ENCODE measurements at regions not wholly inside any gene's neighbourhood (a gene's known extent, or its start where the extent isn't known, plus 50 kb on each side); places are given as distances from the start of the nearest gene placed in this dataset.

DNA sequence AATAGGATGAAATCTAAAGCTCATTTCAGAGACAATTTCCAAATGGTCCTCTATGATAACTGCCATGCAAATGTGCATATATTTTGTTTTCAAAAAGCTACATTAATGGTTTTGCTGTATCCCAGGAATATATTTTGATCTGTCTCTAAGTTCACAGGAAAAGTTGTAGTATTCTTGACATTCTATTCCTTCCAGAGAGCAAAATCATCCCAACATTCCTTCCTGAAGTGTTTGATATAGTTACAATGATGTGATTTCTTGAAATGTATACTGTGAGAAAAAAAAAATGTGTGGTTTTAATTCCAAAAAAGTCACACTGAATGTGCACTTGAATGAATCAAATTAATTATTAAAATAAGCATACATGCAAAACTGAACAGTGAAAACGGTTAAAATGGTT lies 996.0 kb upstream of the CITED2 start:
- TF ChIP-seq POLR2A (IDR thresholded peaks at IDR 0.05): no peak
- TF ChIP-seq, protein P1, sequence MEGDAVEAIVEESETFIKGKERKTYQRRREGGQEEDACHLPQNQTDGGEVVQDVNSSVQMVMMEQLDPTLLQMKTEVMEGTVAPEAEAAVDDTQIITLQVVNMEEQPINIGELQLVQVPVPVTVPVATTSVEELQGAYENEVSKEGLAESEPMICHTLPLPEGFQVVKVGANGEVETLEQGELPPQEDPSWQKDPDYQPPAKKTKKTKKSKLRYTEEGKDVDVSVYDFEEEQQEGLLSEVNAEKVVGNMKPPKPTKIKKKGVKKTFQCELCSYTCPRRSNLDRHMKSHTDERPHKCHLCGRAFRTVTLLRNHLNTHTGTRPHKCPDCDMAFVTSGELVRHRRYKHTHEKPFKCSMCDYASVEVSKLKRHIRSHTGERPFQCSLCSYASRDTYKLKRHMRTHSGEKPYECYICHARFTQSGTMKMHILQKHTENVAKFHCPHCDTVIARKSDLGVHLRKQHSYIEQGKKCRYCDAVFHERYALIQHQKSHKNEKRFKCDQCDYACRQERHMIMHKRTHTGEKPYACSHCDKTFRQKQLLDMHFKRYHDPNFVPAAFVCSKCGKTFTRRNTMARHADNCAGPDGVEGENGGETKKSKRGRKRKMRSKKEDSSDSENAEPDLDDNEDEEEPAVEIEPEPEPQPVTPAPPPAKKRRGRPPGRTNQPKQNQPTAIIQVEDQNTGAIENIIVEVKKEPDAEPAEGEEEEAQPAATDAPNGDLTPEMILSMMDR (IDR thresholded peaks at IDR 0.05): no peak

Measured in heart left ventricle (tissue), 13 donors.